ENCODE measurements at regions not wholly inside any gene's neighbourhood (a gene's known extent, or its start where the extent isn't known, plus 50 kb on each side); places are given as distances from the start of the nearest gene placed in this dataset.

DNA sequence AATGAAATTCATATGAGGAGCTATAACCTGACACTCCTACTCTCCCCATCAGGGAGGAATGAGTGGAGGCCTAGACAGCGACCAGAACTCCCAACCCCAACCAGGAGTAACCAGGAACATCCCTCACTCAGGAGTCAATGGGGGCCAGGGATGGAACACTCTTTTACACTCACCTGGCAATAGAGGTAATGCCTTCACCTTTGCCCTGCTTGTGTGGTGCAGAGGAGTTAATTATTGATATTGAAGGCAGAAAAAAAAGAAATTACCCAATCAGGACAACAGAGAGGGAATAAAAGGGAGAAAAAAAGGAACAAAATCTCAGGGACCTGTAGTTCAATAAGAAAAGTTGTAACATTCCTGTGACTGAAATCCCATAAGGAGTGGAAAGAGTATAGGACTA lies 141.5 kb downstream of the PPP4R3C start:
- WGBS (ENCODE audit: insufficient coverage) = no CpG with 5 or more reads among the region's 1 CpG

DNA sequence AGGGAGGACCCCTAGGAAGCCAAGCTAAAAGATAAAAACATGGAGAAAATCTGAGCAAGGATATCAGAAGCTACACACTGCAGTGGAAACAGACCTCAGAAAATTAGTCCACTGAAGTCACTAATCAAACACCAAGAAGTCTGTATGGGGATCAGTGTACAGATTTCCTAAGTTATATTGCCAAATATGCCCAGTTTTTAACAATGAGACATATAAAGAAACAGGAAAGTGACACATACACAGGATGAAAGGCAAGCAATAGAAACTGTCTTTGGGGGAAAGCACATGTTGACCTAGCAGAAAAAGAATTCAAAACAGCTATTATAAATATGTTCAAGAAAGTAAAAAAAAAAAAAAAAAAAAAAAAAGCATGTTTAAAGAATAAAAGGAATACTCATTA lies 153.7 kb downstream of the PPP4R3C start:
- H3K4me1 Mint-ChIP-seq = no peaks in the 10 kb centered on the region
- H3K9me3 ChIP-seq (replicated peaks in 1 of 2; ENCODE audit: control insufficient read depth in 1 of 2, insufficient read depth in 1 of 2, low read length in 2 of 2) = no peaks in the 10 kb centered on the region
- H3K27ac ChIP-seq (ENCODE audit: low read depth in 1 of 2, low read length in 2 of 2) = no peak overlapping the region
- no peak overlapping the region for H3K4me2 ChIP-seq (replicated peaks; ENCODE audit: extremely low read depth, low read length, poor library complexity, severe bottlenecking)
- H3K27ac Mint-ChIP-seq = no peak overlapping the region
- no peak overlapping the region for H3K4me3 ChIP-seq (replicated peaks in 1 of 3; ENCODE audit: low read depth in 2 of 3, low read length in 3 of 3)
- intact Hi-C loops (cut with micrococcal nuclease) = no loop called here
- no peaks in the 10 kb centered on the region for H4K20me1 ChIP-seq (ENCODE audit: insufficient read depth, low read length)
- H3K4me1 ChIP-seq (ENCODE audit: control insufficient read depth in 1 of 2, insufficient read depth in 2 of 2, low read length in 2 of 2) = no peaks in the 10 kb centered on the region
- no peak overlapping the region for H2AFZ ChIP-seq (ENCODE audit: insufficient read depth, low read depth, low read length, poor library complexity, severe bottlenecking)
- H3K4me3 Mint-ChIP-seq = no peak overlapping the region
- no peaks in the 10 kb centered on the region for H3K79me2 ChIP-seq (ENCODE audit: insufficient read depth, low read length)
- H3K36me3 ChIP-seq (replicated peaks in 1 of 2; ENCODE audit: control insufficient read depth in 1 of 2, insufficient read depth in 2 of 2, low read length in 2 of 2) = no peaks in the 10 kb centered on the region
- no peak overlapping the region for H3K9ac ChIP-seq (ENCODE audit: insufficient read depth, low read length, poor library complexity, severe bottlenecking)
- no peak for DNase-seq
- H3K36me3 Mint-ChIP-seq = no peaks in the 10 kb centered on the region
- H3K9me3 Mint-ChIP-seq = peaks cover 0 to 2% (median 0%) of the 10 kb centered on the region in 7 donors
- no peaks in the 10 kb centered on the region for H3K27me3 ChIP-seq (ENCODE audit: control insufficient read depth in 2 of 2, insufficient read depth in 2 of 2, low read length in 2 of 2)
- peaks cover 0 to 2% (median 0%) of the 10 kb centered on the region in 3 donors for H3K27me3 Mint-ChIP-seq (ENCODE audit: low read depth in 3 of 3)
- TF ChIP-seq, protein P1, sequence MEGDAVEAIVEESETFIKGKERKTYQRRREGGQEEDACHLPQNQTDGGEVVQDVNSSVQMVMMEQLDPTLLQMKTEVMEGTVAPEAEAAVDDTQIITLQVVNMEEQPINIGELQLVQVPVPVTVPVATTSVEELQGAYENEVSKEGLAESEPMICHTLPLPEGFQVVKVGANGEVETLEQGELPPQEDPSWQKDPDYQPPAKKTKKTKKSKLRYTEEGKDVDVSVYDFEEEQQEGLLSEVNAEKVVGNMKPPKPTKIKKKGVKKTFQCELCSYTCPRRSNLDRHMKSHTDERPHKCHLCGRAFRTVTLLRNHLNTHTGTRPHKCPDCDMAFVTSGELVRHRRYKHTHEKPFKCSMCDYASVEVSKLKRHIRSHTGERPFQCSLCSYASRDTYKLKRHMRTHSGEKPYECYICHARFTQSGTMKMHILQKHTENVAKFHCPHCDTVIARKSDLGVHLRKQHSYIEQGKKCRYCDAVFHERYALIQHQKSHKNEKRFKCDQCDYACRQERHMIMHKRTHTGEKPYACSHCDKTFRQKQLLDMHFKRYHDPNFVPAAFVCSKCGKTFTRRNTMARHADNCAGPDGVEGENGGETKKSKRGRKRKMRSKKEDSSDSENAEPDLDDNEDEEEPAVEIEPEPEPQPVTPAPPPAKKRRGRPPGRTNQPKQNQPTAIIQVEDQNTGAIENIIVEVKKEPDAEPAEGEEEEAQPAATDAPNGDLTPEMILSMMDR (IDR thresholded peaks at IDR 0.05) = no peak

More for the DNA sequence above, 141.5 kb downstream of the PPP4R3C start:
- Histone ChIP-seq H3K27ac (ENCODE audit: low read depth in 1 of 2, low read length in 2 of 2) (no peak overlapping the region), H3K4me1 (ENCODE audit: control insufficient read depth in 1 of 2, insufficient read depth in 2 of 2, low read length in 2 of 2) (no peaks in the 10 kb centered on the region), H2AFZ (ENCODE audit: insufficient read depth, low read depth, low read length, poor library complexity, severe bottlenecking) (no peak overlapping the region), H3K79me2 (ENCODE audit: insufficient read depth, low read length) (no peaks in the 10 kb centered on the region), H3K27me3 (ENCODE audit: control insufficient read depth in 2 of 2, insufficient read depth in 2 of 2, low read length in 2 of 2) (no peaks in the 10 kb centered on the region), H4K20me1 (ENCODE audit: insufficient read depth, low read length) (no peaks in the 10 kb centered on the region), H3K9ac (ENCODE audit: insufficient read depth, low read length, poor library complexity, severe bottlenecking) (no peak overlapping the region), H3K36me3 (replicated peaks in 1 of 2; ENCODE audit: control insufficient read depth in 1 of 2, insufficient read depth in 2 of 2, low read length in 2 of 2) (no peaks in the 10 kb centered on the region), H3K4me3 (replicated peaks in 1 of 3; ENCODE audit: low read depth in 2 of 3, low read length in 3 of 3) (no peak overlapping the region), H3K4me2 (replicated peaks; ENCODE audit: extremely low read depth, low read length, poor library complexity, severe bottlenecking) (no peak overlapping the region), H3K9me3 (replicated peaks in 1 of 2; ENCODE audit: control insufficient read depth in 1 of 2, insufficient read depth in 1 of 2, low read length in 2 of 2) (no peaks in the 10 kb centered on the region)
- peaks cover 0 to 3% (median 0%) of the 10 kb centered on the region in 7 donors for H3K9me3 Mint-ChIP-seq
- TF ChIP-seq, protein P1 (IDR thresholded peaks at IDR 0.05) = no peak
- H3K4me3 Mint-ChIP-seq = no peak overlapping the region
- H3K36me3 Mint-ChIP-seq = no peaks in the 10 kb centered on the region
- DNase-seq = no peak
- H3K27ac Mint-ChIP-seq = no peak overlapping the region
- peaks cover 0 to 5% (median 0%) of the 10 kb centered on the region in 3 donors for H3K27me3 Mint-ChIP-seq (ENCODE audit: low read depth in 3 of 3)
- intact Hi-C loops (cut with micrococcal nuclease) = no loop called here
- no peaks in the 10 kb centered on the region for H3K4me1 Mint-ChIP-seq

All from CD14-positive monocyte (primary cell).